GM19468 (cell line): ENCODE measurements at regions not wholly inside any gene's neighbourhood (a gene's known extent, or its start where the extent isn't known, plus 50 kb on each side); places are given as distances from the start of the nearest gene placed in this dataset.

Experiments
- ATAC-seq: cut with Tn5 transposase; IDR thresholded peaks from one replicate; pipeline ENCODE4 v1.9.1; 2021; ENCODE audit warnings: mild to moderate bottlenecking, moderate library complexity, moderate number of reproducible peaks; ENCODE audit not compliant: unreplicated experiment; ENCODE audit errors: extremely low read depth

DNA sequence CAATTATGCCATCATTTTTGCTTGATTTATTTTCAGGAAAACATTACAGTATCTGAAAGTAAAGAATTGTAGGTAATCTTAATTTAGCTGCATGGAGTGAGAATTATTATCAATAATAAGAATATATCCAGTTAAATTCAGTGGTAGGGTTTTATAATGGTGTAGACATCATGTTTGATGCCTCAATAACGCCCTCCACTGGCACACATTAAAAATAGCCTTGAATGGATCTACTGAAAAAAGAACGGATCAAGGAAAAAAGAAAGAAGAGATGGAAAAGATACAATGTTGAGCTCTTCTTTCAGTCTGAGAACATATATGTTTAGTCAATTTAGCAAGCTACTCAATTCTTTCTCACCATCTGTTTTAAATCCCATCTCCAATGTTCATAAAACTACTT, 319.2 kb downstream of the CDC14C start:
- ATAC-seq = no peak

DNA sequence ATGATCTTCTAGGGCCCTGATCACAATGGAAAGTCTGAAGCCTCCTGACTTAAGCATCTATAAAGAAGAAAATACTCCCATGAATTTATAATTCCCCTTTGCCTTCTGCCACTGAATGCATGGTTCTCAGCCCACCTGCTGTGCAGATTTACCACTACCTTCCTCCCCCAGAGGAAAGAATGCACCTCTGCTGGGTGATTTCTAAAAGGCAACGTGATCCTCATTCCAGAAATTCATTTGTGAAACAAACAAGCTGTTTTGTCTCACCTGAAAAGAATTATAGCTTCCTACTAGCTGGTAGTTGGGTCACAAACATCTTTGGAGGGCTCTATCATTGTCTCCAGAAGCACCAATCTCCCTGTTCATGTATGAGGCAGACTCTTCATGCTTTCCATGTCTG, 320.2 kb downstream of the CDC14C start:
- ATAC-seq = no peak

DNA sequence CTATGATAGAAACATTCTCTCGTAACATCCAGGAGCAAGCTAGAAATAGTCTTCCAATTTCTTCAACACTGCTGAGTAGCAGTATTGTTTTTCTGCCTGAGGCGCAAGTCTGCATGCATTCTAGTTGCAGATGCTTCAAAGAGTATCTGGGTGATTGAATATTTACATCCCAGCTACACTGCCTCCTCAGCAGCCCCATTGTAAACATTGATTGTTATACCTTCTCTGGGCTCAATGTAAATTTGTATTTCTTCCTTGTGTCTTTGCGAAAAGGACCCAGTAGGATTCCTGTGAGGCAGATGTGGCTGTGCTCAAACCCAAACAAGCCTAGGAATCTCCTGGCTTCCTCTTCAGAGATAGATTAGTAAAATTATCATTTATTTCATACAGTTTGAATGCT, 320.7 kb downstream of the CDC14C start:
- ATAC-seq = no peak

DNA sequence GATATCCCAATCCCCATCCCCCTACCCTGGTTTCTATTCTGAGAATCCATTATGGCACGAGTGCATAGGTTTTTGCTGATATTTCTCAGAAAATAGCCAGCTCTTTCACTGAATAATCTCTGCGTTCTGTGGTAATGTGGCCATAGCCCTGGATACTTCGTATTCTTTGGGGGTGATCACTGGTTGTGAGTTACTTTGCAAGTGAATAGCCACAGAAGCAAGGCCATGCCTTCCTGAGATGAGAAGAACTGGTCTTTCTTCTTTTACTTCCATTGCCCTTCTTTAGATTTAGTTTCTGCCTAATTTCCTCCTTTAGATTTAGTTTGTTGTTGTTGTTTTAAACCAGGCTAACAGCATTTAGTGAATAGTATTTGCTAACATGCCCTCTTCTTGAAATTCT, 323.4 kb downstream of the CDC14C start:
- ATAC-seq = no peak

DNA sequence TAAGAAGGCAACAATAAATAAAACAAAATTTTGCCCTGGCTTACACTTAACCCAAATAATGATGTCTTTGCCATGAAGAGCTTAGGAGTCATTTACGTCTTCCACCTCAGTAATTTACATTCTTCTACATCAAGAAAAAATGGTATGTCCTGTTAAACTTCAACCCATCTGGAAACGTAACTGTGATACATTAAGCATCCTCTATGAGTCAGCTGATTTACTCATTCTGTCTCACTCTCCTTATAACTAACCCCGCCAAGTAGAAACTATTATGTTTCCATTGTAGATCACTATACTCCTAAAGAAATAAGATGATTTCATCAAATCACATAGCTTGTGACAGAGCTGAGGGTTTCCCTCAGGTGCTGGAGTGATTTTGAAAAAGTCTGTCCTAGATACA, 330.7 kb downstream of the CDC14C start:
- no peak for ATAC-seq

DNA sequence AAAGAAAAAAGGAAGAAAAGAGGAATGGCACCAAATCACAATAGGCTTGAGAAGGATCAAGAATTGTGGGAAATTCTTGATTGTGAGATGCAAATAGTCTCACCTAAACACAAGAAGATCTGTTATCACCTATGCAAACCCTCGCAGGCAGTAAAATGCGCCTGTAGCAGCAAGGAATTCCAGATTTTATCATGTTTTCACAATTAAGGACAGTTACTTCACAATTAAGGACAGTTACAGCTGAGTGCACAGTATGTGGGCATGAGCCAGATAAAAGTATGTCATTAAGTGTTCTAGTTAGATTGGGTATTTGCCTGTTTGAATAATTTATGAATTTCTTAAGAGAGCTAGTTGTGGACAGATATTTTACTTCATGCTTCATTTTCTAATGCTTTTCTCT, 336.2 kb downstream of the CDC14C start:
- no peak for ATAC-seq

DNA sequence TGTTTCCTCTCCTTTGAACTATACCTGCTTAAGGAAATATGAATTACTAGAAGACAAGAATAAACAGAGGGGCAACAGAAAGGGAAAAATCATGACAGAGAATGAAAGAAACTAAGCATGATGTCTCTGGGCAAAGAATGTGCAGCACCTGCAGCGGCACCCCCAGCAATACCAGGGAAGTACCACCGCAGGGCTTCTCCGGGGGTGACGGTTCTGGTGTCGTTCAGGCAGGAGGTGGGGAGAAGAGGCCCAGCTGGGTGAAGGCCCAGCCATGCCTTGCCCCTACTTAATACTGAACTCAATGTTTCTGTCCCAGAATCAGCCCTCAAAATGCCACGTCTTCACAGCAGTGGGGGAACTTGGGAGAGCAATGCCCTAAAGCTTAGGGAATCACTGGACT, 337.6 kb downstream of the CDC14C start:
- ATAC-seq = no peak

DNA sequence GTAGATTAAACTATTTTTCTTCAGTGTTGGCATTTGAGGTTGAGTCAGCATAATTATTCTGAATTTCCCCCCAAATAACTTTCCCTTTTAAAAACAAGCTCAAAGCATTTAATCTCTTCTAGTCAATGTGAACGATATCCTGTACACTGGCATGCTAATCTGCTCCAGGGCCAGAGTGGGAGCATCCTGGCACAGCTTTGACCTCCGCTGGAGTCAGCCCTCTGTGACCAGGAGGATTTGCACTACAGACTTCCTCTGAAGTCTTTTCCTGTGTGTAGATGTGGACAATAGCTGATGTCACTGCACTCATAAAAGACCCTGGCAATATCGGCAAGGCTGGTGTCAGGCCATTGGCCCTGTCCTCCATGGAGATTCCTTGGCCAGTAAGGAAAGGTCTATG, 340.2 kb downstream of the CDC14C start:
- no peak for ATAC-seq

DNA sequence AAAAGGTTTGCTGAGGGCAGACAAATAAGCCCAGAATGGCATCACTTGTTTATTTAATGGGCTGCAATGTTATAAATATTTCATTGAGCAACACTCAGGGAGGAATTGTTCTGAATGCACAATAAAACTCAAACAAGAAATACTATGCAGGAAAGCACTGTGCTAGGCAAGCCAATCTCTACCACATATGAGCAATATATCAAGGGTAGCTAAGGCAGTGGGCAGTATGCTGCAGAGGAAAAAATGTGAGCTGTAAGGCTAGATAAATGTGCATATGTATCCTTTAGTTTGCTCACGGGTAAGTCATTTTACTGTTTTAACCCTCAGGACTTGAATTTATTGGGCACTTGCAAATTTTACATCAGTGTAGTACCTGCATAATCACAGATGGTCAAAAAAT, 349.6 kb downstream of the CDC14C start:
- no peak for ATAC-seq

DNA sequence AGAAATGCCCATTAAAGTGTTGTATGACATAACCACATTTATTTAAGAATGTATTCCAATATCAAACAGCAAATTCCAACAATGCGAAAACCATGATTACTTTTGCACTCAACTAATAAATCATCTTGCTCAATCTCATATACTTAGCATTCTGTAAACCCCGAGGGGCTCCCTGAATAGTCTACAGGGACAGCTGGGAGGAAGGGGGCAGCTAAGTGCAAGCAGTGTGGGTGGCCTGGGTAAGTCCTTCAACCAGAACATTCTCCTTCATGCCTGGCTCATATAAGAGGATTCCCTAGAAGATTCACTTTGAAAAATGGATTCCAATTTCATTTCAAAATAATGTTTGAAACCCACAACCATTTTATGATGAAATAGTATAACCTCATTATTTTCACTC, 355.5 kb downstream of the CDC14C start:
- no peak for ATAC-seq

DNA sequence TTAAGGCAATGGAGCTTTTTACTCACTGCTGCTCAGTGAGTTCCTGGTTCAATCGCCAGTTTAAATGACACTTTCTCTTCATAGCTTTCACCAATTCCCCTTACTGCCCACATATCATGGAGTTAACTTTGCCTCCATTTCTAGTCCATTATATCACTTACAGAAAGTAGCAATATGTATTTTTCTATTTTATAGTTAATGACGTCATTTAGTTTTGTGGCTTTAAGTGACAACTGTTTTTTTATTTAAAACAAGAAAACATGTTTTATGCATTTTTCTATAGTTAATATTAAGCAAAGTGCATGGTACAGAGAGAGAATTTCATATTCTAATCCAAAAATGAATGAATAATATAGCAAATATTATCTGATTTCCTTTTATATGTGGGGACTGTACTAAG, 363.3 kb downstream of the CDC14C start:
- ATAC-seq = no peak

DNA sequence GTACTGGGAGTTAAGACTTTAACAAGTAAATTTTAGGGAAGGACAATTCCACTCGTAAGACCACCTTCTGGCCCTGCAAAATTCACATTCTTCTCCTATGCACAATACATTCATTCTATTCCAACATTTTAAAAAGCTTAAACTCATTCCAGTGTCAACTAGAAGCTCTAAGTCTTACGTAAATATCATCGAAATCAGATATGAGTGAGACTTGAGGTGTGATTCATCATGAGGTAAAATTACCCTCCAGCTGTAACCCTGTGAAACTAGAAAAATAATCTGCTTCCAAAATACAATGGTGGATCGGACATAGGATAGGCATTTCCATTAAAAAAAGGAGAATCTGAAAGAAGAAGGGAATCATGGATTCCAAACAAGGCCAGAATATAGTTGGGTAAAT, 370.3 kb downstream of the CDC14C start:
- no peak for ATAC-seq

DNA sequence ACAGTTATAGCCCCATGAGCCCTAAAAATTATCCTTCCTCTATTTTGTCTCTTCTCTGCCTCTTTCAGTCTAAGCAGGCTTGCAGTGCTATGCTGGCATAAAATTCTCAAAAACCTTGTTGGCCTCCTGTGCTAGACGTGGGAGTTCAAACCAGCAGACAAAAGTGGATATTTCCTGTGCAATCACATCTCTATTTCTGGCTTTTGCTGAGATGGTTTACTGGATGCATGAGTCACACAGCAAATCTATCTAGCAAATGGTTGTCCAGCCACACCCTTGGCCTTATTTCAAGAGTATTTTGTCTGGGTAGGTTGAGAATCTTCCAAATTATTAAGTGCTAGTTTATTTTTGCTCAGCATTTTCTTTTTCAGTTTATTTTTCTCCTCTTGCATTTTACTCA, 370.8 kb downstream of the CDC14C start:
- ATAC-seq = no peak

DNA sequence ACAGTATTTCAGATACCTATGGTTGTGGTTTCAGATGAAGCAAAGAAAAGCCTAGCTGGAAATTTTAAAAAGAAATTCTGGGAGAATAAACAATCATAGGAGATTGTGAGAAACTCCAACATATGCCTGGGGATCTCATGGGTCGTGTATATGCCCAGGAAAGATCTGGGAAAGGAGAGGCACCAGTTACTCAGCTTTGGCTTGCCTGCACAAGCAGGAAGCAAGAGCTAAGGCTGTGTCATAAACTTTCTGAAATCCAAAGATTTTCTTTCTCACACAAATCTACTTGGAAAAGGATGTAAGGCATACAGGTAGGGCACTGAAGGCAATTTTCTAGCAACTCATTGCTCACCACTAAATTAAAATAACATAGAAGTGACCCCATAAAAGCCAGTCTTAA, 373.6 kb downstream of the CDC14C start:
- ATAC-seq = no peak

DNA sequence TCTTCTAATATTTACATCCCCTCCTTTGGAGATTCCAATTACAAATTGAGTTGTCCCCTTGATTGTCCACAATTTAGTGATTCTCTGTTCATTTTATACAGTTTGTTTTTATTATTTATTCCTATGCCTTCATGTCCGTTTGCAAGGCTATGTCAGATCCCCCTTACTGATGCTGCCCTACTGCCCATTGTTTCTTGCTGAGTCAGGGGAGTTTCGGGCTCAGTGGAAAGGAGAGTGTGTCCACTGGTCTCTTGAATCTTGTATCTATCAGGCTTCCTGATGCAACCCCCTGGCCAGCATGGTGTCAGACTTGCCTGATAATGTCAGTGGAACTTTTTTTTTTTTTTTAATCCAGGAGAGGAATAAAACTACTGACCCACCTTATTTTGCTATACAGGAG, 384.4 kb downstream of the CDC14C start:
- ATAC-seq = no peak

DNA sequence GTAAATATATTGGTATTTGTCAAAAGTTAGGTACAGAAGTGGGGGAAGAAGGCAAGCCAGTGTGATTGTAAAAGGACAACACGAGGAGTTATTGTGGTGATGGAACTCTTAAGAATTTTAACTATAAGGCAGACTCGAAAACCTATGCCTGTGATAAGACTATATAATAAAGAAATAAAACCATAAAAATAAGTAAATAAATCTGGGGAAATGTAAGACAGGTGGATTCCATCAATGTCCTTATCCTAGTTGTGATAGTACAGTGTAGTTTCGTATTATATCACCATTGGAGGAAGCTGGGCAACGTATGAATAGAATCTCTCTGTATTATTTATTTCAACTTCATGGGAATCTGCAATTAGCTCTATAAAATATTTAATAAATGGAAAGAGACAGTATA, 395.7 kb downstream of the CDC14C start:
- no peak for ATAC-seq

DNA sequence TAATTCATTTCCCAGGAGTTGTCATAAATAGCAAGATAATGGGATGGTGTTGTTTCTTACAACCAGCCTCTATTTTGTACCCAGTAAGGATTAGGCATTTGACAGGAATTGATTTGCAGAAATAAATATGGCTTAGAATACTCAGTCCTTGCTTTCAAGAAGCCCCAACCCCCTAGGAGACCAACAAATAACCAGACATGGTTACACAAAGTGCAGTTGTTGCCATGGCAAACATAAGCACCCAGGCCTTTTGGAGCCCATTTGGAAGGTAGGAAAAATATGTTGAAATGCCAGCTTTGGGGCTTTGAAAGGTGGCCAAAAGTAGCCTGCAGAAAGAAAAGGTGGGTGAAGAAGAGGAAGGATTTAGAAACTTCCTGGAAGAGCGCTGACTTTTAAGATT, 397.5 kb downstream of the CDC14C start:
- ATAC-seq = no peak

DNA sequence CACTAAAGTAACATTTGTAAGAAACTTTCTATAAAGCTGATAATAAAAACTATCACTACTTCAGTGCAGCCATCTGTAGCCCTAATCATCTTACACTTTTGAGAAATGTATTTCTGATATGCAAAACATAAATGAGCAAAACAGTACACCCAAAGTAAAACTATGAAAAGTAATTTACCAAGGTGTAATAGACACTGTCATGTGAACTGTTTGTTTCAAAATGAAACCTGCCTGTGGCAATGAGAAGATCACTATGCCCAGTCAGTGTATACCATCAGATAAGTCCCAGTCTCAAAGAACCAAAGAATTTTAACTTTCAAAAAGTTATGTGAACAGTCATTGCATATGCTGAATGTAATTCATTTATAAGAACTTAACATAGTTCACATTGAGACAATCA, 398.1 kb downstream of the CDC14C start:
- no peak for ATAC-seq

DNA sequence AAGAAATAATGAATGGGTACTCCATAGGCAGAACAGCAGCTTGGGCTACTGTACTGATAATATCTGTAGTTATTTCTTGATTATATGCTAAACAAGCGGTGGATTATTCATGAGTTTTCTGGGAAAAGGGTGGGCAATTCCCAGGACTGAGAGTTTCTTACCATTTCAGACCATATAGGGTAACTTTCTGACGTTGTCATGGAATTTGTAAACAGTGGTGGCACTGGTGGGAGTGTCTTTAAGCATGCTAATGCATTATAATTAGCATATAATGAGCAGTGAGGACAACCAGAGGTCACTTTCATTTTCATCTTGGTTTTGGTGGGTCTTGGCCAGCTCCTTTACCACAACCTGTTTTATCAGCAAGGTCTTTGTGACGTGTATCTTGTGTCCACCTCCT, 399.7 kb downstream of the CDC14C start:
- no peak for ATAC-seq

DNA sequence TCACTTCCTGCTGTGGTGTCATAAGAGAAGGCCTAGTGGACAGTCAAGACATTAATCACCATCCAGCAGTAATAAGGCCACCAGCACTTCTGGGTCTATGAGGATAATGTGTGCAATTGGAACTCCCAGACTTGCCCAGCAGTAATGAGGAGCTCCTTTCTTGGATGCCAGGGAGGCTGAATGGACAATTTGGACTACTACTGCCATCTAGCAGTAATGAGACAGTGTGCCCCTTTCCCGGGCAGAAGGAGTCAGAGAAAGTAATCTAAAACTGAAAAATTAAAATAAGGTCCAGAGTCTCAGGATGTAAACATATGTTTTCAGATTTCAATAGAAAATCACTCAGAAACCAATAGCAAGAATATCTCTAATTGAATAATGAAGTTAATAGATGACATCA, 400.4 kb downstream of the CDC14C start:
- ATAC-seq = no peak

DNA sequence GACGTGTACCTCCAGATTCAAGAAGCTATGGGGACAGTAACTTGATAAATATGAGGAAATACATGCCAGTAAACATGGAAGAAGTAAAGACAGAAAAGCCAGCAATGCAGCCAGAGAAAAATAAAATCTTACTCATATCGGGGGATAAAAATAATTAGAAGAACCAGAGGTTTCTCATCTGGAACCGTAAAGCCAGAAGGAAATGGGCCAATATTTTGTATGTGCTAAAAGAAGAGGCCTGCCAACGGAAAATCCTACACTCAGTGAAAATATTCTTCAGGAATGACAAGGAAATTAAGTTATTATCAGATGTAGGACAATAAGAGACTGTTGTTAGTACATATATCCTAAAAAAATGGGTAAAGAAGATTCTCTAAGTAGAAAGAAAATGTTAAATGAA, 401.2 kb downstream of the CDC14C start:
- ATAC-seq = no peak

DNA sequence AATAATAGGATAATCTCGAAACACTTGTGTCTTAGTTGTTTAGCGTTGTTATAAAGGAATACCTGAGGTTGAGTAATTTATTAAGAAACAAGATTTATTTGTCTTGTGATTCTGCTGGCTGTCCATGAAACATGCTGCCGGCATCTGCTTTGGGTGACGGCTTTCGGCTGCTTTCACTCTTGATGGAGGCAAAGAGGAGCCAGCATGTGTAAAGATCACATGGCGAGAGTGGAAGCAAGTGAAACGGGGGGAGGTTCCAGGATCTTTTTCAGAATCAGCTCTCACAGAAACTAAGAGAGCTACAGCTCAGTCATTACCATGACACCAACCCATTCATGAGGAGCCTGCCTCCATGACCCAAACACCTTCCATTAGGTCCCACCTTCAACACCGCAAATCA, 402.8 kb downstream of the CDC14C start:
- no peak for ATAC-seq

DNA sequence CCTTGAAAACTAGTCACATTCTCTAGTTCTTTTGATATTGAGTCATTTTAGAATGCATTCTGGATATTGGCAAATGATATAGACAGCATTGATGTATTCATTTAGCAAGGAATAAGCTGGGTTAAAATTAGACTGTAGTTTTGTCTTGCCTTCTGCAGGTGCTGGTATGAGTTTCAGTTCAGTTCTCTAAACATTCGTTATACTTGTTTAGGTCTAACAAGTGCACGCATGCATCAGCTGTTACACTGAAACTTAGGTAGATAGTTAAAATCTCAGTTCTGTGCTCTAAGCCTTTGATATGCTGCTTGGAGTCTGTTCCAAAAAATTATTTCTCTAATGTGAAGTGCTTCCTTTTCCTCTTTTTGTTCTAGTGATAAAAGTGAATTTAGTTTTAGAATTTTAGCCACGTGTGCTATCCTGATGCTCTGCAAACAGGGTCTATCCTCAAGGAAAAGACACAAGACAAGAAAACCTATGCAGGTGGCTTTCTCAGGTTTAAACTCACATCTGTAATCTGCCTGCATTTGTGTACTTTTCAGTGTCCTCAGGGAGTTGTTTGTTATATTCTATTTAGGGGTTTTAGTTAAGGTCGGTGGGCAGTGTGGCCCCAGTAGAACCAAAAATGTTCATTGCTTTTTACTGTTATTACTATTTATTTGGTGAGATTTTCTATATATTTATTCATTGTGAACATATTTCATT, 409.0 kb downstream of the CDC14C start:
- ATAC-seq = no peak
